HL-60 (cell line): ENCODE measurements at regions not wholly inside any gene's neighbourhood (a gene's known extent, or its start where the extent isn't known, plus 50 kb on each side); places are given as distances from the start of the nearest gene placed in this dataset.
"Not testable (repeated sequence)": the region's sequence is repeated elsewhere in the genome, so short reads cannot be mapped to it uniquely, and the experiment has no call there.

ENCODE experiments used
- DNase-seq, 2 experiments: peaks; one replicate each; pipeline ENCODE4 v3.0.0-alpha.2; 2010 to 2020; ENCODE audit warnings: low read depth in 1 of 2, low spot score in 1 of 2
- H3K27ac ChIP-seq: fragments of 250-450 bp; sonication (Bioruptor Pico); replicated peaks from 2 replicates; pipeline ENCODE4 v1.5.1; 2020; ENCODE audit warnings: mild to moderate bottlenecking, moderate library complexity
- H3K27me3 ChIP-seq: fragments of 250-450 bp; sonication (Bioruptor Pico); 2 replicates; pipeline ENCODE4 v1.5.1; 2021; ENCODE audit warnings: mild to moderate bottlenecking, moderate library complexity; ENCODE audit not compliant: insufficient read depth, poor library complexity, severe bottlenecking
- H3K4me3 ChIP-seq: replicated peaks from 2 replicates; pipeline ENCODE4 v1.5.1; 2011; ENCODE audit warnings: mild to moderate bottlenecking, control low read depth, low read length; ENCODE audit not compliant: insufficient read depth
- GABPA ChIP-seq: IDR thresholded peaks from 2 replicates; pipeline ENCODE4 v1.6.1; 2012; ENCODE audit warnings: low read depth
- POLR2AphosphoS5 ChIP-seq: IDR thresholded peaks from 2 replicates; pipeline ENCODE4 v1.6.1; 2012; ENCODE audit warnings: low read depth
- SPI1 ChIP-seq: IDR thresholded peaks from 2 replicates; pipeline ENCODE4 v1.6.1; 2012; ENCODE audit warnings: low read depth, mild to moderate bottlenecking, borderline replicate concordance
- TF ChIP-seq, protein P1 (sequence below): IDR thresholded peaks from 2 replicates; pipeline ENCODE4 v1.6.1; 2012; ENCODE audit warnings: low read depth; ENCODE audit not compliant: insufficient replicate concordance
- TF ChIP-seq, protein P2 (sequence below): IDR thresholded peaks from one replicate; pipeline ENCODE4 v1.5.1; 2011; ENCODE audit warnings: low read length, control low read depth, inconsistent platforms; ENCODE audit not compliant: insufficient read depth

DNA sequence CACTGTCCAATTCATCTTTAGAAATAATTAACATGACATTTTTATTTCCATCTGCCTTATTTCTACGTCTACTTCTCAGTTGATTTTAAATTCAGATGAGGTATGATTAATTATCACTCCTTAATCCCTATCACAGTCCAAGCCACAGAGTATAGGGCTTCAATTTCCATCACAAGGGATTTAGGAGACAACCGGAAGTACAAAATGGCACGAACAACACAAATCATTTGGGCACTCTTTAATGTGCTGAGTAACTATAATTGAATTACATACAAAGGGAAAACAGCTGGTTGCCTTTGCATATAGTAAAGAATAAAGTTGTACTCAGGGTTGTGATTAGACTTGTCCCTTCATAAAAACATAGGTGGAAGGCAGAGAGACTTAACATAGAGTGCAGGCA lies 290.4 kb upstream of the MAGEB16 start:
- H3K27me3 ChIP-seq: peaks cover 5% of the 10 kb centered on the region
- TF ChIP-seq POLR2AphosphoS5 (no peak), SPI1 (no peak), GABPA (no peak)
- TF ChIP-seq, protein P1, sequence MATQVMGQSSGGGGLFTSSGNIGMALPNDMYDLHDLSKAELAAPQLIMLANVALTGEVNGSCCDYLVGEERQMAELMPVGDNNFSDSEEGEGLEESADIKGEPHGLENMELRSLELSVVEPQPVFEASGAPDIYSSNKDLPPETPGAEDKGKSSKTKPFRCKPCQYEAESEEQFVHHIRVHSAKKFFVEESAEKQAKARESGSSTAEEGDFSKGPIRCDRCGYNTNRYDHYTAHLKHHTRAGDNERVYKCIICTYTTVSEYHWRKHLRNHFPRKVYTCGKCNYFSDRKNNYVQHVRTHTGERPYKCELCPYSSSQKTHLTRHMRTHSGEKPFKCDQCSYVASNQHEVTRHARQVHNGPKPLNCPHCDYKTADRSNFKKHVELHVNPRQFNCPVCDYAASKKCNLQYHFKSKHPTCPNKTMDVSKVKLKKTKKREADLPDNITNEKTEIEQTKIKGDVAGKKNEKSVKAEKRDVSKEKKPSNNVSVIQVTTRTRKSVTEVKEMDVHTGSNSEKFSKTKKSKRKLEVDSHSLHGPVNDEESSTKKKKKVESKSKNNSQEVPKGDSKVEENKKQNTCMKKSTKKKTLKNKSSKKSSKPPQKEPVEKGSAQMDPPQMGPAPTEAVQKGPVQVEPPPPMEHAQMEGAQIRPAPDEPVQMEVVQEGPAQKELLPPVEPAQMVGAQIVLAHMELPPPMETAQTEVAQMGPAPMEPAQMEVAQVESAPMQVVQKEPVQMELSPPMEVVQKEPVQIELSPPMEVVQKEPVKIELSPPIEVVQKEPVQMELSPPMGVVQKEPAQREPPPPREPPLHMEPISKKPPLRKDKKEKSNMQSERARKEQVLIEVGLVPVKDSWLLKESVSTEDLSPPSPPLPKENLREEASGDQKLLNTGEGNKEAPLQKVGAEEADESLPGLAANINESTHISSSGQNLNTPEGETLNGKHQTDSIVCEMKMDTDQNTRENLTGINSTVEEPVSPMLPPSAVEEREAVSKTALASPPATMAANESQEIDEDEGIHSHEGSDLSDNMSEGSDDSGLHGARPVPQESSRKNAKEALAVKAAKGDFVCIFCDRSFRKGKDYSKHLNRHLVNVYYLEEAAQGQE: no peak
- TF ChIP-seq, protein P2, sequence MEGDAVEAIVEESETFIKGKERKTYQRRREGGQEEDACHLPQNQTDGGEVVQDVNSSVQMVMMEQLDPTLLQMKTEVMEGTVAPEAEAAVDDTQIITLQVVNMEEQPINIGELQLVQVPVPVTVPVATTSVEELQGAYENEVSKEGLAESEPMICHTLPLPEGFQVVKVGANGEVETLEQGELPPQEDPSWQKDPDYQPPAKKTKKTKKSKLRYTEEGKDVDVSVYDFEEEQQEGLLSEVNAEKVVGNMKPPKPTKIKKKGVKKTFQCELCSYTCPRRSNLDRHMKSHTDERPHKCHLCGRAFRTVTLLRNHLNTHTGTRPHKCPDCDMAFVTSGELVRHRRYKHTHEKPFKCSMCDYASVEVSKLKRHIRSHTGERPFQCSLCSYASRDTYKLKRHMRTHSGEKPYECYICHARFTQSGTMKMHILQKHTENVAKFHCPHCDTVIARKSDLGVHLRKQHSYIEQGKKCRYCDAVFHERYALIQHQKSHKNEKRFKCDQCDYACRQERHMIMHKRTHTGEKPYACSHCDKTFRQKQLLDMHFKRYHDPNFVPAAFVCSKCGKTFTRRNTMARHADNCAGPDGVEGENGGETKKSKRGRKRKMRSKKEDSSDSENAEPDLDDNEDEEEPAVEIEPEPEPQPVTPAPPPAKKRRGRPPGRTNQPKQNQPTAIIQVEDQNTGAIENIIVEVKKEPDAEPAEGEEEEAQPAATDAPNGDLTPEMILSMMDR: no peak
- DNase-seq: no peak
- H3K27ac ChIP-seq: no peak overlapping the region
- H3K4me3 ChIP-seq: no peak overlapping the region

DNA sequence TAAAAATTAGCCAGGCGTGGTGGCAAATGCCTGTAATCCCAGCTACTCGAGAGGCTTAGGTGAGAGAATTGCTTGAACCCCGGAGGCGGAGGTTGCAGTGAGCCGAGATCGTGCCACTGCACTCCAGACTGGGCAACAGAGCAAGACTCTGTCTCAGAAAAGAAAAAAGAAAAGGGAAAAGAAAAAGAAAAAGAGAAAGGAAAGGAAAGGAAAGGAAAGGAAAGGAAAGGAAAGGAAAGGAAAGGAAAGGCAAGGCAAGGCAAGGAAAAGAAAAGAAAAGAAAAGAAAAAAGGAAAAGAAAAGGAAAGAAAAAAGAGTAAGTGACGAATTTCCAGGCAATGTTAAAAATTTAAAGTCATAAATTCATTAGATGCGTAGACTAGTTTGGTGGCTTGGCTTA lies 250.1 kb upstream of the MAGEB16 start:
- H3K27ac ChIP-seq, H3K4me3 ChIP-seq, DNase-seq, H3K27me3 ChIP-seq: not testable (repeated sequence)

DNA sequence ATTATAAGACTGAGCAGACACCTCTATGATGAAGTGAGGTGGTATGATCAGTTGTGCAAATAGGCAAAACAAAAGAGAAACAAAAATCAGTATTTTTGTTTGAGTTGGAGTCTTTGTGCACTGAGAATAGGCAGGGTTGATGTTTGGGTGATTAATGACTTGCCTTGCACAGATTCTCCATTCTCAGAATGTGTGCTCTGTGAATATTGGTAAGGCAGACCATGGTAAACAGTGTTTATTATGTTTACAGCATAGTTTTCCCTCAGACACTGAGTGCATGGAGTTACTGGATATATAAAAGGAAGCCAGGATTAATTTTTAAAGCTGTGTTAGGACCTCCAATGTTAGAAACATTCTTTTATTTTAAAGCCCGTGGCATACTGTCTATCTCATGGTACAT lies 240.2 kb upstream of the MAGEB16 start:
- TF ChIP-seq, protein P2: no peak
- no peak overlapping the region for H3K27ac ChIP-seq
- H3K27me3 ChIP-seq: no peaks in the 10 kb centered on the region

DNA sequence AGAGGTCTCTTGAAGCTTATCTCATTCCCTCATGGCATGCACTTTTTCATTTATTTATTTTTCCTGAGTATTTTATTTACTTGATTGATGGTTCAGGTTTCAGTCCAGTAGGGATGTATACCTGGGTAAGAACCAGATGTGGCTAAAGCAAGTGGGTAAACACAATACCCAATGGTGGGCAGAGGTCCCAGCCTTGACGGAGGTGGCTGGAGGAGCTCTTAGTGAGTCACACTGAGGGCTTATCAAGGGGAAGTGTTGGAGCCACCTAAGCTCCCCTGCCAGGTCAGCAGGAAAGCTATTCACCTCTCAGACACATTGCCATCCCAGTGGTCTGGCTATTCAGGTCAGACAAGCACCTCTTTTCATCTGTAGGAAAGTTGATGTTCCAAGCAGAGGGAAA lies 236.2 kb upstream of the MAGEB16 start:
- H3K27me3 ChIP-seq: no peaks in the 10 kb centered on the region
- TF ChIP-seq, protein P1: no peak
- no peak for TF ChIP-seq SPI1
- TF ChIP-seq, protein P2: no peak
- TF ChIP-seq GABPA: no peak
- no peak for TF ChIP-seq POLR2AphosphoS5
- no peak overlapping the region for H3K27ac ChIP-seq
- no peak overlapping the region for H3K4me3 ChIP-seq
- no peak for DNase-seq

More for the DNA sequence above, 240.2 kb upstream of the MAGEB16 start:
- H3K4me3 ChIP-seq: no peak overlapping the region
- no peak for DNase-seq
